Vagina (tissue), 2 donors: ENCODE measurements at regions not wholly inside any gene's neighbourhood (a gene's known extent, or its start where the extent isn't known, plus 50 kb on each side); places are given as distances from the start of the nearest gene placed in this dataset.

Source experiments
- POLR2A ChIP-seq, 2 donors: fragments of 450-650 bp; IDR thresholded peaks; one replicate each; pipeline ENCODE4 v1.6.1; 2017; ENCODE audit warnings: antibody characterized with exemption in 2 of 2, mild to moderate bottlenecking in 2 of 2, moderate library complexity in 2 of 2
- POLR2AphosphoS5 ChIP-seq, 2 donors: sonication (generic); formaldehyde crosslinking; IDR thresholded peaks; one replicate each; pipeline ENCODE4 v1.9.0; 2017; ENCODE audit warnings: antibody characterized with exemption in 2 of 2, mild to moderate bottlenecking in 2 of 2, low read depth in 1 of 2; ENCODE audit not compliant: insufficient read depth in 1 of 2
- TF ChIP-seq, protein P1 (sequence below), 3 experiments: fragments of 450-650 bp in 2 of 3; fragments of 200-600 bp in 1 of 3; sonication (generic) in 1 of 3; IDR thresholded peaks; one replicate each; pipeline ENCODE4 v1.5.1; 2017 to 2019; ENCODE audit warnings: antibody characterized with exemption in 3 of 3, mild to moderate bottlenecking in 2 of 3, moderate library complexity in 2 of 3

DNA sequence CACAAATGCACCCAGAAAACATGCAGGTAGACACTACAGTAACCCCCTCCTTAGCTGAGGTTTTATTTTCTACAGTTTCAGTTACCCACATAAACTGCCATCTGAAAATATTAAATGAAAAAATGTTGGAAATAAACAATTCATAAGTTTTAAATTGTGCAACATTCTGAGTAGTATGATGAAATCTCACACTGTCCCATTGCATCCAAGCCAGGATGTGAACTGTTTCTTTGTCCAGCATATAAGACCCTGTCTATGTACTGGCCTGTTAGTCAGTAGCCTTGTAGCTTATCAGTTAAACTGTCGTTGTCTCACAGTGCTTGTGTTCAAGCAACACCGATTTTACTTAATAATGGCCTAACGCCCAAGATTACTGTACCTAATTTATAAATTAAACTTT lies 630.5 kb downstream of the ANXA1 start:
- TF ChIP-seq, protein P1, sequence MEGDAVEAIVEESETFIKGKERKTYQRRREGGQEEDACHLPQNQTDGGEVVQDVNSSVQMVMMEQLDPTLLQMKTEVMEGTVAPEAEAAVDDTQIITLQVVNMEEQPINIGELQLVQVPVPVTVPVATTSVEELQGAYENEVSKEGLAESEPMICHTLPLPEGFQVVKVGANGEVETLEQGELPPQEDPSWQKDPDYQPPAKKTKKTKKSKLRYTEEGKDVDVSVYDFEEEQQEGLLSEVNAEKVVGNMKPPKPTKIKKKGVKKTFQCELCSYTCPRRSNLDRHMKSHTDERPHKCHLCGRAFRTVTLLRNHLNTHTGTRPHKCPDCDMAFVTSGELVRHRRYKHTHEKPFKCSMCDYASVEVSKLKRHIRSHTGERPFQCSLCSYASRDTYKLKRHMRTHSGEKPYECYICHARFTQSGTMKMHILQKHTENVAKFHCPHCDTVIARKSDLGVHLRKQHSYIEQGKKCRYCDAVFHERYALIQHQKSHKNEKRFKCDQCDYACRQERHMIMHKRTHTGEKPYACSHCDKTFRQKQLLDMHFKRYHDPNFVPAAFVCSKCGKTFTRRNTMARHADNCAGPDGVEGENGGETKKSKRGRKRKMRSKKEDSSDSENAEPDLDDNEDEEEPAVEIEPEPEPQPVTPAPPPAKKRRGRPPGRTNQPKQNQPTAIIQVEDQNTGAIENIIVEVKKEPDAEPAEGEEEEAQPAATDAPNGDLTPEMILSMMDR (IDR thresholded peaks at IDR 0.05), result no peak
- TF ChIP-seq POLR2A (IDR thresholded peaks at IDR 0.05) (no peak), POLR2AphosphoS5 (IDR thresholded peaks at IDR 0.05; ENCODE audit: insufficient read depth in 1 of 2, low read depth in 1 of 2) (no peak)
